ENCODE measurements at regions not wholly inside any gene's neighbourhood (a gene's known extent, or its start where the extent isn't known, plus 50 kb on each side); places are given as distances from the start of the nearest gene placed in this dataset.

- TF ChIP-seq POLR2A (IDR thresholded peaks at IDR 0.05), result no peak
- no peak for TF ChIP-seq CTCF (IDR thresholded peaks at IDR 0.05 in 4 of 5, conservative IDR thresholded peaks at IDR 0.05 in 1 of 5)
Measured at GRCh38 chr4:134888156-134888555, 686.6 kb upstream of the PABPC4L start.

Data from gastrocnemius medialis (tissue), 4 donors.